H9 (cell line): ENCODE measurements at regions not wholly inside any gene's neighbourhood (a gene's known extent, or its start where the extent isn't known, plus 50 kb on each side); places are given as distances from the start of the nearest gene placed in this dataset.

Experiments
- DNase-seq: peaks from one replicate; pipeline ENCODE4 v3.0.0-alpha.2; 2017
- H2AFZ ChIP-seq: one replicate; pipeline ENCODE4 v1.6.1; 2013; ENCODE audit warnings: mild to moderate bottlenecking, low read length, control low read depth, moderate library complexity
- H2AK5ac ChIP-seq: 2 replicates; pipeline ENCODE4 v1.6.1; 2013; ENCODE audit warnings: low read length, control low read depth, mixed read lengths; ENCODE audit not compliant: insufficient read length
- H2BK120ac ChIP-seq: one replicate; pipeline ENCODE4 v1.6.1; 2013; ENCODE audit warnings: low read depth, mild to moderate bottlenecking, low read length, control low read depth, inconsistent platforms; ENCODE audit not compliant: poor library complexity, severe bottlenecking
- H2BK12ac ChIP-seq: 2 replicates; pipeline ENCODE4 v1.6.1; 2013; ENCODE audit warnings: low read length, control low read depth, mixed read lengths, low read depth; ENCODE audit not compliant: insufficient read length
- H2BK15ac ChIP-seq: 2 replicates; pipeline ENCODE4 v1.6.1; 2013; ENCODE audit warnings: low read depth, low read length, control low read depth
- H2BK20ac ChIP-seq: one replicate; pipeline ENCODE4 v1.6.1; 2013; ENCODE audit warnings: low read depth, mild to moderate bottlenecking, low read length, control low read depth, inconsistent platforms; ENCODE audit not compliant: poor library complexity, severe bottlenecking
- H2BK5ac ChIP-seq: 2 replicates; pipeline ENCODE4 v1.6.1; 2013; ENCODE audit warnings: low read length, control low read depth, mixed read lengths; ENCODE audit not compliant: insufficient read length
- H3K14ac ChIP-seq: 2 replicates; pipeline ENCODE4 v1.6.1; 2013; ENCODE audit warnings: low read length, control low read depth; ENCODE audit not compliant: insufficient read depth
- H3K18ac ChIP-seq: 2 replicates; pipeline ENCODE4 v1.6.1; 2013; ENCODE audit warnings: low read depth, mild to moderate bottlenecking, mixed read lengths, low read length, control low read depth; ENCODE audit not compliant: insufficient read length
- H3K23ac ChIP-seq: 2 replicates; pipeline ENCODE4 v1.6.1; 2013; ENCODE audit warnings: low read length, control low read depth, mixed read lengths, low read depth; ENCODE audit not compliant: insufficient read length
- H3K23me2 ChIP-seq: 2 replicates; pipeline ENCODE4 v1.6.1; 2013; ENCODE audit warnings: low read depth, mild to moderate bottlenecking, mixed read lengths, low read length, control low read depth; ENCODE audit not compliant: insufficient read length, poor library complexity, severe bottlenecking
- H3K27ac ChIP-seq: 2 replicates; pipeline ENCODE4 v1.5.1; 2013; ENCODE audit warnings: low read length, control low read depth, mixed read lengths, low read depth; ENCODE audit not compliant: insufficient read length
- H3K27me3 ChIP-seq: 2 replicates; pipeline ENCODE4 v1.6.1; 2013; ENCODE audit warnings: low read length, control low read depth, inconsistent platforms; ENCODE audit not compliant: insufficient read depth
- H3K4ac ChIP-seq: 2 replicates; pipeline ENCODE4 v1.6.1; 2013; ENCODE audit warnings: low read depth, mild to moderate bottlenecking, control low read depth, inconsistent platforms, low read length, moderate library complexity
- H3K4me1 ChIP-seq: 2 replicates; pipeline ENCODE4 v1.6.1; 2013; ENCODE audit warnings: low read length, control low read depth, inconsistent platforms; ENCODE audit not compliant: insufficient read depth
- H3K4me2 ChIP-seq: 2 replicates; pipeline ENCODE4 v1.6.1; 2013; ENCODE audit warnings: low read length, control low read depth, mixed read lengths; ENCODE audit not compliant: insufficient read length, insufficient read depth
- H3K56ac ChIP-seq: 2 replicates; pipeline ENCODE4 v1.6.1; 2013; ENCODE audit warnings: low read depth, mild to moderate bottlenecking, mixed read lengths, low read length, control low read depth; ENCODE audit not compliant: insufficient read length
- H3K79me1 ChIP-seq: 2 replicates; pipeline ENCODE4 v1.6.1; 2013; ENCODE audit warnings: low read depth, mild to moderate bottlenecking, moderate library complexity, low read length, control low read depth, inconsistent platforms; ENCODE audit not compliant: insufficient read depth, poor library complexity, severe bottlenecking
- H3K79me2 ChIP-seq: 2 replicates; pipeline ENCODE4 v1.6.1; 2013; ENCODE audit warnings: low read length, control low read depth, inconsistent platforms; ENCODE audit not compliant: insufficient read depth
- H3K9ac ChIP-seq: 2 replicates; pipeline ENCODE4 v1.6.1; 2013; ENCODE audit warnings: low read length, control low read depth, mixed read lengths; ENCODE audit not compliant: insufficient read length; ENCODE audit errors: extremely low read depth
- H3K9me3 ChIP-seq: one replicate; pipeline ENCODE4 v1.6.1; 2013; ENCODE audit warnings: low read depth, low read length, inconsistent platforms; ENCODE audit not compliant: control insufficient read depth
- H3T11ph ChIP-seq: one replicate; pipeline ENCODE4 v1.6.1; 2013; ENCODE audit warnings: mild to moderate bottlenecking, low read length, control low read depth, inconsistent platforms
- H4K20me1 ChIP-seq: one replicate; pipeline ENCODE4 v1.6.1; 2013; ENCODE audit not compliant: control insufficient read depth, insufficient read length, insufficient read depth
- H4K5ac ChIP-seq: 2 replicates; pipeline ENCODE4 v1.6.1; 2013; ENCODE audit warnings: low read depth, mild to moderate bottlenecking, mixed read lengths, low read length, control low read depth; ENCODE audit not compliant: insufficient read length
- H4K8ac ChIP-seq: replicated peaks from 2 replicates; pipeline ENCODE4 v1.6.1; 2013; ENCODE audit warnings: low read length, control low read depth, mixed read lengths, low read depth; ENCODE audit not compliant: insufficient read length
- H4K91ac ChIP-seq: 2 replicates; pipeline ENCODE4 v1.6.1; 2013; ENCODE audit warnings: low read depth, mild to moderate bottlenecking, moderate library complexity, mixed read lengths, low read length, control low read depth; ENCODE audit not compliant: insufficient read length
- H3K27ac Mint-ChIP-seq, 3 experiments: 2 replicates in 2 of 3; 3 replicates in 1 of 3; pipeline ENCODE4 v1.8.0; 2020 to 2021; ENCODE audit warnings: mixed read lengths in 3 of 3, mild to moderate bottlenecking in 1 of 3, moderate library complexity in 1 of 3
- H3K27me3 Mint-ChIP-seq: 2 replicates; pipeline ENCODE4 v1.8.0; 2021; ENCODE audit warnings: low read depth, mild to moderate bottlenecking, moderate library complexity, mixed read lengths
- H3K36me3 Mint-ChIP-seq, 3 experiments: 2 replicates in 2 of 3; 3 replicates in 1 of 3; pipeline ENCODE4 v1.8.0; 2020 to 2021; ENCODE audit warnings: low read depth in 3 of 3, mixed read lengths in 3 of 3; ENCODE audit not compliant: insufficient read depth in 1 of 3
- H3K4me1 Mint-ChIP-seq, 2 experiments: 2 replicates each; pipeline ENCODE4 v1.8.0; 2020; ENCODE audit warnings: mixed read lengths in 2 of 2
- H3K4me3 Mint-ChIP-seq, 2 experiments: 2 replicates in 1 of 2; 3 replicates in 1 of 2; pipeline ENCODE4 v1.8.0; 2020 to 2021; ENCODE audit warnings: mild to moderate bottlenecking in 2 of 2, mixed read lengths in 2 of 2, moderate library complexity in 1 of 2
- H3K9me3 Mint-ChIP-seq, 2 experiments: 2 replicates in 1 of 2; 3 replicates in 1 of 2; pipeline ENCODE4 v1.8.0; 2020; ENCODE audit warnings: mild to moderate bottlenecking in 2 of 2, mixed read lengths in 2 of 2, moderate library complexity in 1 of 2
- WGBS: extraction: QIAGEN DNeasy Blood & Tissue Kit; methylation state at CpG from one replicate; pipeline ENCODE4 v1.1.7; 2013; ENCODE audit warnings: missing lambda C conversion rate, low lambda C conversion rate, mixed read lengths; ENCODE audit not compliant: insufficient read length; ENCODE audit errors: extremely low coverage; 5-methylcytosine and 5-hydroxymethylcytosine counted together
- TF ChIP-seq, protein P1 (sequence below): fragments of 200-600 bp; sonication (generic); conservative IDR thresholded peaks from 3 replicates; pipeline ENCODE4 v1.8.0; 2021; ENCODE audit warnings: antibody characterized with exemption, mild to moderate bottlenecking

GRCh38 chr1:189987509-189987908 is 490.2 kb downstream of the BRINP3 start:
- no CpG with 5 or more reads among the region's 2 CpGs for WGBS
- peaks cover 7% of the 10 kb centered on the region in 2 experiments; a peak in 3 of 4 replicates for H3K4me1 Mint-ChIP-seq

More at GRCh38 chr1:189987509-189987908, 490.2 kb downstream of the BRINP3 start:
- H3K4me2 ChIP-seq, result no peak overlapping the region
- H3K79me2 ChIP-seq, result no peaks in the 10 kb centered on the region
- H3K27ac ChIP-seq, result no peak overlapping the region
- H2AFZ ChIP-seq, result no peak overlapping the region
- no peak overlapping the region for H4K8ac ChIP-seq
- no peak overlapping the region for H4K91ac ChIP-seq
- no peak overlapping the region for H2BK15ac ChIP-seq
- H3K79me1 ChIP-seq, result no peaks in the 10 kb centered on the region
- no peak for DNase-seq
- H3K18ac ChIP-seq, result no peak overlapping the region
- H2BK20ac ChIP-seq, result no peak overlapping the region
- no peak overlapping the region for H3K9ac ChIP-seq
- no peaks in the 10 kb centered on the region for H3K27me3 ChIP-seq
- no peak overlapping the region for H2BK120ac ChIP-seq
- H4K5ac ChIP-seq, result no peak overlapping the region
- H3K9me3 ChIP-seq, result no peaks in the 10 kb centered on the region
- H4K20me1 ChIP-seq, result no peaks in the 10 kb centered on the region
- Mint-ChIP-seq H3K27ac (no peak overlapping the region), H3K4me3 (no peak overlapping the region), H3K36me3 (peaks cover 3 to 18% (median 3%) of the 10 kb centered on the region in 3 experiments; a peak in 5 of 7 replicates), H3K27me3 (0 out of 2 replicates have a peak, but pooled peaks cover 2% of the 10 kb centered on the region), H3K9me3 (peaks cover 18% of the 10 kb centered on the region in 2 experiments)
- no peak overlapping the region for H2AK5ac ChIP-seq
- no peak overlapping the region for H2BK5ac ChIP-seq
- H3K14ac ChIP-seq, result no peak overlapping the region
- no peak overlapping the region for H3K4ac ChIP-seq
- H3K23me2 ChIP-seq, result no peaks in the 10 kb centered on the region
- H3K4me1 ChIP-seq, result no peaks in the 10 kb centered on the region
- no peak overlapping the region for H3T11ph ChIP-seq
- TF ChIP-seq, protein P1, sequence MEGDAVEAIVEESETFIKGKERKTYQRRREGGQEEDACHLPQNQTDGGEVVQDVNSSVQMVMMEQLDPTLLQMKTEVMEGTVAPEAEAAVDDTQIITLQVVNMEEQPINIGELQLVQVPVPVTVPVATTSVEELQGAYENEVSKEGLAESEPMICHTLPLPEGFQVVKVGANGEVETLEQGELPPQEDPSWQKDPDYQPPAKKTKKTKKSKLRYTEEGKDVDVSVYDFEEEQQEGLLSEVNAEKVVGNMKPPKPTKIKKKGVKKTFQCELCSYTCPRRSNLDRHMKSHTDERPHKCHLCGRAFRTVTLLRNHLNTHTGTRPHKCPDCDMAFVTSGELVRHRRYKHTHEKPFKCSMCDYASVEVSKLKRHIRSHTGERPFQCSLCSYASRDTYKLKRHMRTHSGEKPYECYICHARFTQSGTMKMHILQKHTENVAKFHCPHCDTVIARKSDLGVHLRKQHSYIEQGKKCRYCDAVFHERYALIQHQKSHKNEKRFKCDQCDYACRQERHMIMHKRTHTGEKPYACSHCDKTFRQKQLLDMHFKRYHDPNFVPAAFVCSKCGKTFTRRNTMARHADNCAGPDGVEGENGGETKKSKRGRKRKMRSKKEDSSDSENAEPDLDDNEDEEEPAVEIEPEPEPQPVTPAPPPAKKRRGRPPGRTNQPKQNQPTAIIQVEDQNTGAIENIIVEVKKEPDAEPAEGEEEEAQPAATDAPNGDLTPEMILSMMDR, result no peak
- H2BK12ac ChIP-seq, result no peak overlapping the region
- no peak overlapping the region for H3K23ac ChIP-seq
- H3K56ac ChIP-seq, result no peak overlapping the region
